Fibroblast of lung (primary cell): ENCODE measurements at regions not wholly inside any gene's neighbourhood (a gene's known extent, or its start where the extent isn't known, plus 50 kb on each side); places are given as distances from the start of the nearest gene placed in this dataset.
"Not testable (repeated sequence)": the region's sequence is repeated elsewhere in the genome, so short reads cannot be mapped to it uniquely, and the experiment has no call there.

Experiments
- DNase-seq, 2 donors: peaks; one replicate each; pipeline versions ENCODE4 v3.0.0 to v3.0.0-alpha.2; 2010; ENCODE audit warnings: low read depth in 2 of 2
- H2AFZ ChIP-seq: 2 replicates; pipeline ENCODE4 v1.5.1; 2012; ENCODE audit warnings: low read length, control low read depth, inconsistent platforms
- H3K27ac ChIP-seq: 2 replicates; pipeline ENCODE4 v1.5.1; 2011; ENCODE audit warnings: low read length, control low read depth; ENCODE audit not compliant: insufficient read depth
- H3K27me3 ChIP-seq: 2 replicates; pipeline ENCODE4 v1.5.1; 2011; ENCODE audit warnings: mild to moderate bottlenecking, low read length; ENCODE audit not compliant: control insufficient read depth, insufficient read depth
- H3K36me3 ChIP-seq: 2 replicates; pipeline ENCODE4 v1.5.1; 2011; ENCODE audit warnings: low read length; ENCODE audit not compliant: control insufficient read depth, insufficient read depth
- H3K4me1 ChIP-seq: 2 replicates; pipeline ENCODE4 v1.5.1; 2011; ENCODE audit warnings: low read length; ENCODE audit not compliant: control insufficient read depth, insufficient read depth; ENCODE audit errors: extremely low read depth
- H3K4me2 ChIP-seq: 2 replicates; pipeline ENCODE4 v1.5.1; 2011; ENCODE audit warnings: low read length, control low read depth; ENCODE audit not compliant: insufficient read depth; ENCODE audit errors: extremely low read depth
- H3K4me3 ChIP-seq, 4 experiments: fragments of 200-600 bp in 1 of 4; sonication (generic) in 1 of 4; replicated peaks in 1 of 4; 2 replicates each; pipeline ENCODE4 v1.5.1; 2011 to 2016; ENCODE audit warnings: low read length in 4 of 4, low read depth in 3 of 4, mild to moderate bottlenecking in 3 of 4, control low read depth in 2 of 4, inconsistent platforms in 1 of 4, mixed read lengths in 1 of 4; ENCODE audit not compliant: insufficient read depth in 1 of 4; ENCODE audit errors: control extremely low read depth in 1 of 4
- H3K79me2 ChIP-seq: 2 replicates; pipeline ENCODE4 v1.5.1; 2012; ENCODE audit warnings: mild to moderate bottlenecking, low read length, inconsistent platforms; ENCODE audit not compliant: control insufficient read depth, insufficient read depth
- H3K9ac ChIP-seq: 2 replicates; pipeline ENCODE4 v1.5.1; 2011; ENCODE audit warnings: mild to moderate bottlenecking, low read length, control low read depth; ENCODE audit not compliant: insufficient read depth
- H3K9me3 ChIP-seq: 2 replicates; pipeline ENCODE4 v1.5.1; 2012; ENCODE audit warnings: low read depth, low read length; ENCODE audit not compliant: control insufficient read depth, insufficient read depth
- H4K20me1 ChIP-seq: 2 replicates; pipeline ENCODE4 v1.5.1; 2011; ENCODE audit warnings: low read length; ENCODE audit not compliant: control insufficient read depth, insufficient read depth; ENCODE audit errors: extremely low read depth
- EZH2 ChIP-seq: IDR thresholded peaks from 2 replicates; pipeline ENCODE4 v1.5.1; 2012; ENCODE audit warnings: low read length, control low read depth, mild to moderate bottlenecking; ENCODE audit errors: missing control alignments
- TF ChIP-seq, protein P1 (sequence below), 2 donors: IDR thresholded peaks in 1 of 2; conservative IDR thresholded peaks in 1 of 2; 1 replicate in 1 of 2; 2 replicates in 1 of 2; pipeline ENCODE4 v1.5.1; 2011 to 2012; ENCODE audit warnings: low read length in 2 of 2, control low read depth in 1 of 2, inconsistent platforms in 1 of 2, low read depth in 1 of 2, mild to moderate bottlenecking in 1 of 2

DNA sequence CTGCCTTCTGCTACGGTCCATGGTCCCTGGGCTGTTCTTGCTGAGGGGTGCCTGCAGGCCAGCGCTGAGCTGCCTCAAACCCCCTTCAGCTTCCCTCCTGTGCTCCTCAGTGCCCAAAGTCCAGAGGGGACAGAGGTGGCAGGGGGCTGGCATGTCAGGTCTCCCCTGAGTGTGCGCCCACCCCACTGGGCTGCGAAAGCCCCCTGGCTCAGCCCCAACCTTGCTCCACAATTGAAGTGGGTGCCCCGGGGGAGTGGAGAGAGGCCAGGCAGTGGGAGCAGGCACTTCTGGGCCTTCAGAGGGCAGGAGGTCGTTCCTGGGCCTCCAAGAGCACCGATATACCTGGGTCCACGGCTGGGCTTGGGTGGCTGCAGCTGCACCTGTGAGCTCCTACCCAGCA lies 548.7 kb upstream of the FAM98A start:
- TF ChIP-seq EZH2 = no peak
- TF ChIP-seq, protein P1, sequence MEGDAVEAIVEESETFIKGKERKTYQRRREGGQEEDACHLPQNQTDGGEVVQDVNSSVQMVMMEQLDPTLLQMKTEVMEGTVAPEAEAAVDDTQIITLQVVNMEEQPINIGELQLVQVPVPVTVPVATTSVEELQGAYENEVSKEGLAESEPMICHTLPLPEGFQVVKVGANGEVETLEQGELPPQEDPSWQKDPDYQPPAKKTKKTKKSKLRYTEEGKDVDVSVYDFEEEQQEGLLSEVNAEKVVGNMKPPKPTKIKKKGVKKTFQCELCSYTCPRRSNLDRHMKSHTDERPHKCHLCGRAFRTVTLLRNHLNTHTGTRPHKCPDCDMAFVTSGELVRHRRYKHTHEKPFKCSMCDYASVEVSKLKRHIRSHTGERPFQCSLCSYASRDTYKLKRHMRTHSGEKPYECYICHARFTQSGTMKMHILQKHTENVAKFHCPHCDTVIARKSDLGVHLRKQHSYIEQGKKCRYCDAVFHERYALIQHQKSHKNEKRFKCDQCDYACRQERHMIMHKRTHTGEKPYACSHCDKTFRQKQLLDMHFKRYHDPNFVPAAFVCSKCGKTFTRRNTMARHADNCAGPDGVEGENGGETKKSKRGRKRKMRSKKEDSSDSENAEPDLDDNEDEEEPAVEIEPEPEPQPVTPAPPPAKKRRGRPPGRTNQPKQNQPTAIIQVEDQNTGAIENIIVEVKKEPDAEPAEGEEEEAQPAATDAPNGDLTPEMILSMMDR (conservative IDR thresholded peaks at IDR 0.05 in 1 of 2, IDR thresholded peaks at IDR 0.05 in 1 of 2; ENCODE audit: low read depth in 1 of 2, low read length in 2 of 2) = no peak
- no peaks in the 10 kb centered on the region for H3K4me1 ChIP-seq

DNA sequence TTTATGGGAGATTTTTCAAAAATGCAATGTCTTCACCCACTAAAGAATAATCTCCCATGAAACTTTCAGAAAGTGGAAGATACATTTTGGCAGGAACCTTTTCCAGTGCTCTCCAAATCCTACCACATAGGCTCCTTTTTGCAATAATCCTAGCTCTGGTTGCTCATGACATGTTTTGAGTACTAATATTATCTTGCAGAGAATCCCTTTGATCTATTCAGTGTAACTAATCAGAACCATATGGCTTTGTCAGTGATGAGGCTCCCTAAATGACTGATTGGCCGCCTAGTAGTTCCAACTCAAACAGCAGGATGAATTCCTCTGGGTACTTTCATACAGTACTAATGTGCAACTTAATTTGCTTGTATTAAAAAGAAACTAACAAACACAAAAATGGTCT lies 544.0 kb upstream of the FAM98A start:
- H3K27ac ChIP-seq = no peak overlapping the region
- no peaks in the 10 kb centered on the region for H3K79me2 ChIP-seq
- no peaks in the 10 kb centered on the region for H3K36me3 ChIP-seq
- H3K4me3 ChIP-seq = no peak overlapping the region
- H3K27me3 ChIP-seq = no peaks in the 10 kb centered on the region
- H3K9me3 ChIP-seq = no peaks in the 10 kb centered on the region
- TF ChIP-seq, protein P1 (conservative IDR thresholded peaks at IDR 0.05 in 1 of 2, IDR thresholded peaks at IDR 0.05 in 1 of 2; ENCODE audit: low read depth in 1 of 2, low read length in 2 of 2) = no peak
- no peak for TF ChIP-seq EZH2
- no peaks in the 10 kb centered on the region for H4K20me1 ChIP-seq
- no peaks in the 10 kb centered on the region for H3K4me1 ChIP-seq
- no peak for DNase-seq
- H3K4me2 ChIP-seq = no peak overlapping the region
- no peak overlapping the region for H3K9ac ChIP-seq
- no peak overlapping the region for H2AFZ ChIP-seq

More for the DNA sequence above, 548.7 kb upstream of the FAM98A start:
- no peak overlapping the region for H3K4me2 ChIP-seq
- no peaks in the 10 kb centered on the region for H3K79me2 ChIP-seq
- no peaks in the 10 kb centered on the region for H3K27me3 ChIP-seq
- no peak overlapping the region for H3K27ac ChIP-seq
- no peak overlapping the region for H2AFZ ChIP-seq
- no peaks in the 10 kb centered on the region for H4K20me1 ChIP-seq
- no peaks in the 10 kb centered on the region for H3K9me3 ChIP-seq
- no peak overlapping the region for H3K4me3 ChIP-seq
- H3K36me3 ChIP-seq = no peaks in the 10 kb centered on the region
- no peak overlapping the region for H3K9ac ChIP-seq
- no peak for DNase-seq

DNA sequence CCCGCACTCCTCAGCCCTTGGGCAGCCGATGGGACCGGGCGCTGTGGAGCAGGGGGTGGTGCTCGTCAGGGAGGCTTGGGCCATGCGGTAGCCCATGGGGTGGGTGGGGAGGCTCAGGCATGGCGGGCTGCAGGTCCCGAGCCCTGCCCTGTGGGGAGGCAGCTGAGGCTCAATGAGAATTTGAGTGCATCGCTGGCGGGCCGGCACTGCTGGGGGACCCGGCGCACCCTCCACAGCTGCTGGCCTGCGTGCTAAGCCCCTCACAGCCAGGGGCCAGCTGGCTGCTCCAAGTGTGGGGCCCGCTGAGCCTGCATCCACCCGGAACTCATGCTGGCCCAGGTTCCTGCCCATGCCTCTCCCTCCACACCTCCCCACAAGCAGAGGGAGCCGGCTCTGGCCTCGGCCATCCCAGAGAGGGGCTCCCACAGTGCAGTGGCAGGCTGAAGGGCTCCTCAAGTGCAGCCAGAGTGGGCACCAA lies 543.5 kb upstream of the FAM98A start:
- H3K27me3 ChIP-seq, H3K9ac ChIP-seq, H3K36me3 ChIP-seq, H2AFZ ChIP-seq, H3K9me3 ChIP-seq, H3K4me2 ChIP-seq, H4K20me1 ChIP-seq, DNase-seq, H3K79me2 ChIP-seq, H3K4me3 ChIP-seq, H3K27ac ChIP-seq, H3K4me1 ChIP-seq: not testable (repeated sequence)

DNA sequence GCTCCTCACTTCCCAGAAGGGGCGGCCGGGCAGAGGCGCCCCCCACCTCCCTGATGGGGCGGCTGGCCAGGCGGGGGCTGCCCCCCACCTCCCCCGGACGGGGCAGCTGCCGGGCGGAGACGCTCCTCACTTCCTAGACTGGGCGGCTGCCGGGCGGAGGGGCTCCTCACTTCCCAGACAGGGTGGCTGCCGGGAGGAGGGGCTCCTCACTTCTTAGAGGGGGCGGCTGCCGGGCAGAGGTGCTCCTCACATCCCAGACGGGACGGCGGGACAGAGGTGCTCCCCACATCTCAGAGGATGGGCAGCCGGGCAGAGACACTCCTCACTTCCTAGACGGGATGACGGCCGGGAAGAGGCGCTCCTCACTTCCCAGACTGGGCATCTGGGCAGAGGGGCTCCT lies 534.0 kb upstream of the FAM98A start:
- H3K9me3 ChIP-seq, H3K9ac ChIP-seq, H3K4me1 ChIP-seq, H3K27ac ChIP-seq, H3K27me3 ChIP-seq, H3K36me3 ChIP-seq, H4K20me1 ChIP-seq, H3K4me2 ChIP-seq, H3K4me3 ChIP-seq, H3K79me2 ChIP-seq, DNase-seq, H2AFZ ChIP-seq: not testable (repeated sequence)
